VCaP (cell line): ENCODE measurements at regions not wholly inside any gene's neighbourhood (a gene's known extent, or its start where the extent isn't known, plus 50 kb on each side); places are given as distances from the start of the nearest gene placed in this dataset.

Experiments used
- H3K27ac ChIP-seq: fragments of 450-650 bp; 2 replicates; pipeline ENCODE4 v1.5.1; 2017
- CTCF ChIP-seq: fragments of 450-650 bp; conservative IDR thresholded peaks from 2 replicates; pipeline ENCODE4 v1.5.1; 2017; ENCODE audit warnings: mild to moderate bottlenecking, moderate library complexity

GRCh38 chr13:103306163-103306562 lies 239.9 kb upstream of the SLC10A2 start:
- no peak for TF ChIP-seq CTCF
- H3K27ac ChIP-seq, result no peak overlapping the region

- H3K27ac ChIP-seq, result no peak overlapping the region
- no peak for TF ChIP-seq CTCF
Observed at GRCh38 chr13:103303078-103303651, 236.9 kb upstream of the SLC10A2 start.

GRCh38 chr13:103302676-103303075 lies 236.5 kb upstream of the SLC10A2 start:
- TF ChIP-seq CTCF, result no peak
- H3K27ac ChIP-seq, result no peak overlapping the region

- no peak for TF ChIP-seq CTCF
- no peak overlapping the region for H3K27ac ChIP-seq
Observed at GRCh38 chr13:103299079-103299478, 232.9 kb upstream of the SLC10A2 start.

GRCh38 chr13:103297083-103297482 lies 230.9 kb upstream of the SLC10A2 start:
- no peak for TF ChIP-seq CTCF

GRCh38 chr13:103291798-103292572 lies 225.8 kb upstream of the SLC10A2 start:
- TF ChIP-seq CTCF, result no peak
- no peak overlapping the region for H3K27ac ChIP-seq

More at GRCh38 chr13:103297083-103297482, 230.9 kb upstream of the SLC10A2 start:
- no peak overlapping the region for H3K27ac ChIP-seq

GRCh38 chr13:103291226-103291625 lies 225.0 kb upstream of the SLC10A2 start:
- TF ChIP-seq CTCF, result no peak
- no peak overlapping the region for H3K27ac ChIP-seq
